NCI-H128 (cell line): ENCODE measurements at regions not wholly inside any gene's neighbourhood (a gene's known extent, or its start where the extent isn't known, plus 50 kb on each side); places are given as distances from the start of the nearest gene placed in this dataset.
A peak's percentile ranks its signal among the peaks of the same experiment; 100 is the strongest.

Experiments used
- DNase-seq: peaks from one replicate; lab custom pipeline; 2025; ENCODE audit not compliant: unreplicated experiment; lab: John Stamatoyannopoulos, UW

GRCh38 chr5:28766565-28767158, 1728.3 kb upstream of the CDH9 start:
- DNase-seq, result peak; percentile 19

GRCh38 chr5:28751396-28751795, 1713.0 kb upstream of the CDH9 start:
- no peak for DNase-seq

GRCh38 chr5:28750251-28750650, 1711.9 kb upstream of the CDH9 start:
- DNase-seq, result no peak

GRCh38 chr5:28748446-28748845, 1710.1 kb upstream of the CDH9 start:
- no peak for DNase-seq

- no peak for DNase-seq
These were observed 1705.3 kb upstream of the CDH9 start for GRCh38 chr5:28743716-28744110.

GRCh38 chr5:28743025-28743715, 1704.8 kb upstream of the CDH9 start:
- no peak for DNase-seq

- no peak for DNase-seq
These were observed 1699.3 kb upstream of the CDH9 start for GRCh38 chr5:28737682-28738081.

- DNase-seq, result no peak
These were observed 1698.8 kb upstream of the CDH9 start for GRCh38 chr5:28737222-28737621.

- no peak for DNase-seq
These were observed 1696.0 kb upstream of the CDH9 start for GRCh38 chr5:28734396-28734795.

- no peak for DNase-seq
These were observed 1690.7 kb upstream of the CDH9 start for GRCh38 chr5:28729067-28729466.

GRCh38 chr5:28726815-28727214, 1688.4 kb upstream of the CDH9 start:
- no peak for DNase-seq

- no peak for DNase-seq
These were observed 1686.6 kb upstream of the CDH9 start for GRCh38 chr5:28725001-28725400.

- DNase-seq, result no peak
These were observed 1676.7 kb upstream of the CDH9 start for GRCh38 chr5:28714907-28715698.

- DNase-seq, result no peak
These were observed 1672.0 kb upstream of the CDH9 start for GRCh38 chr5:28710360-28710759.

- no peak for DNase-seq
These were observed 1670.1 kb upstream of the CDH9 start for GRCh38 chr5:28708472-28708871.

- DNase-seq, result no peak
These were observed 1669.3 kb upstream of the CDH9 start for GRCh38 chr5:28707706-28708105.

- no peak for DNase-seq
These were observed 1665.4 kb upstream of the CDH9 start for GRCh38 chr5:28703651-28704260.

GRCh38 chr5:28691526-28691925, 1653.1 kb upstream of the CDH9 start:
- no peak for DNase-seq

GRCh38 chr5:28685794-28686193, 1647.4 kb upstream of the CDH9 start:
- DNase-seq, result no peak

GRCh38 chr5:28678899-28679298, 1640.5 kb upstream of the CDH9 start:
- no peak for DNase-seq

GRCh38 chr5:28666110-28666509, 1627.7 kb upstream of the CDH9 start:
- no peak for DNase-seq

- no peak for DNase-seq
These were observed 1609.7 kb upstream of the CDH9 start for GRCh38 chr5:28648108-28648507.
